ENCODE measurements at regions not wholly inside any gene's neighbourhood (a gene's known extent, or its start where the extent isn't known, plus 50 kb on each side); places are given as distances from the start of the nearest gene placed in this dataset.

DNA sequence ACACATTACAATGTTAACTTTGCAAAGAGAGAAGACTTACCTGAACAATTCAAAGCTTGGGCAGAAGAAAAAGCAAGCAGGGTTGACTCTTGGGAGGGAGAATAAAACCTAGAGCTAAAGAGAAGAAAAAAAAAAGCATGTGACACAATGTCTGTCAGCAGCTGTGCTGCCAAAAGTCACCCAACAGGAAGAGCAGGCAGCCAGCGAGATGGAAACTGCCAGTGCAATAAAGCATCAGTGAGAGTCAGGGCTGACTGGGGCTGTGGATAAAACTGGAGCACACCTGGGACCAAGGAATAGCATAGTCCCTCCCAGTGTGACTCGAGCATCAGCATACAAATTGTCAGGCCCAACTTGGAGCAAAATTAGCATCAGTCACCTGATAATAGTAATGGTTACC is 65.0 kb upstream of the SLC22A15 start:
- no TSS peak for BruUV-seq (replicated peaks)
- Histone ChIP-seq H3K4me1 (ENCODE audit: control insufficient read depth, insufficient read depth, low read length) (no peaks in the 10 kb centered on the region), H3K27me3 (replicated peaks in 1 of 2; ENCODE audit: control insufficient read depth in 2 of 2, insufficient read depth in 2 of 2, low read length in 1 of 2) (no peaks in the 10 kb centered on the region; a peak in 1 of 4 replicates), H3K4me2 (ENCODE audit: control insufficient read depth, insufficient read depth) (no peak overlapping the region), H3K4me3 (no peak overlapping the region), H3K9me3 (replicated peaks; ENCODE audit: control insufficient read depth, insufficient read depth, low read length) (no peaks in the 10 kb centered on the region), H3K9ac (ENCODE audit: control insufficient read depth, insufficient read depth, low read length) (no peak overlapping the region), H2AFZ (ENCODE audit: control insufficient read depth, low read depth, low read length) (no peak overlapping the region), H3K36me3 (ENCODE audit: control insufficient read depth in 2 of 2, insufficient read depth in 2 of 2, low read length in 1 of 2) (no peaks in the 10 kb centered on the region), H3K27ac (ENCODE audit: control insufficient read depth, insufficient read depth) (no peak overlapping the region), H3K79me2 (ENCODE audit: control insufficient read depth, insufficient read depth, low read length) (no peaks in the 10 kb centered on the region), H4K20me1 (ENCODE audit: control insufficient read depth, insufficient read depth) (no peaks in the 10 kb centered on the region)
- SMC1A ChIA-PET (ENCODE audit: uncharacterized antibody, unreplicated experiment) = no interaction called here
- ATAC-seq (no peak), DNase-seq (ENCODE audit: low read depth, low spot score) (no peak), FAIRE-seq (no peak)
- CTCF ChIA-PET = interaction anchor here (0.8 kb wide), 1 partner anchor 110 kb away, joined by 3 read pairs; no protein-coding TSS in a partner anchor
- 4% methylated on average over 2 of the region's 2 CpGs for WGBS (ENCODE audit: insufficient coverage, insufficient replicate concordance, low lambda C conversion rate, missing lambda C conversion rate)
- TF ChIP-seq NR2C2 (IDR thresholded peaks at IDR 0.05; ENCODE audit: borderline replicate concordance, control insufficient read depth, insufficient read length, low read depth) (no peak), BHLHE40 (IDR thresholded peaks at IDR 0.05; ENCODE audit: borderline replicate concordance in 1 of 2, low read depth in 2 of 2, low read length in 1 of 2) (no peak), SMAD5 (IDR thresholded peaks at IDR 0.05; ENCODE audit: low read depth) (no peak), JUND (IDR thresholded peaks at IDR 0.05; ENCODE audit: low read depth, low read length) (no peak), CHD1 (IDR thresholded peaks at IDR 0.05; ENCODE audit: low read depth, low read length) (no peak)
- TF ChIP-seq, protein P1, sequence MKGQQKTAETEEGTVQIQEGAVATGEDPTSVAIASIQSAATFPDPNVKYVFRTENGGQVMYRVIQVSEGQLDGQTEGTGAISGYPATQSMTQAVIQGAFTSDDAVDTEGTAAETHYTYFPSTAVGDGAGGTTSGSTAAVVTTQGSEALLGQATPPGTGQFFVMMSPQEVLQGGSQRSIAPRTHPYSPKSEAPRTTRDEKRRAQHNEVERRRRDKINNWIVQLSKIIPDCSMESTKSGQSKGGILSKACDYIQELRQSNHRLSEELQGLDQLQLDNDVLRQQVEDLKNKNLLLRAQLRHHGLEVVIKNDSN (IDR thresholded peaks at IDR 0.05; ENCODE audit: borderline replicate concordance, extremely low read length, insufficient read depth, low read depth, low read length) = no peak
- TF ChIP-seq, protein P2, sequence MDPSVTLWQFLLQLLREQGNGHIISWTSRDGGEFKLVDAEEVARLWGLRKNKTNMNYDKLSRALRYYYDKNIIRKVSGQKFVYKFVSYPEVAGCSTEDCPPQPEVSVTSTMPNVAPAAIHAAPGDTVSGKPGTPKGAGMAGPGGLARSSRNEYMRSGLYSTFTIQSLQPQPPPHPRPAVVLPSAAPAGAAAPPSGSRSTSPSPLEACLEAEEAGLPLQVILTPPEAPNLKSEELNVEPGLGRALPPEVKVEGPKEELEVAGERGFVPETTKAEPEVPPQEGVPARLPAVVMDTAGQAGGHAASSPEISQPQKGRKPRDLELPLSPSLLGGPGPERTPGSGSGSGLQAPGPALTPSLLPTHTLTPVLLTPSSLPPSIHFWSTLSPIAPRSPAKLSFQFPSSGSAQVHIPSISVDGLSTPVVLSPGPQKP (IDR thresholded peaks at IDR 0.05; ENCODE audit: low read depth, low read length) = no peak
- TF ChIP-seq, protein P3, sequence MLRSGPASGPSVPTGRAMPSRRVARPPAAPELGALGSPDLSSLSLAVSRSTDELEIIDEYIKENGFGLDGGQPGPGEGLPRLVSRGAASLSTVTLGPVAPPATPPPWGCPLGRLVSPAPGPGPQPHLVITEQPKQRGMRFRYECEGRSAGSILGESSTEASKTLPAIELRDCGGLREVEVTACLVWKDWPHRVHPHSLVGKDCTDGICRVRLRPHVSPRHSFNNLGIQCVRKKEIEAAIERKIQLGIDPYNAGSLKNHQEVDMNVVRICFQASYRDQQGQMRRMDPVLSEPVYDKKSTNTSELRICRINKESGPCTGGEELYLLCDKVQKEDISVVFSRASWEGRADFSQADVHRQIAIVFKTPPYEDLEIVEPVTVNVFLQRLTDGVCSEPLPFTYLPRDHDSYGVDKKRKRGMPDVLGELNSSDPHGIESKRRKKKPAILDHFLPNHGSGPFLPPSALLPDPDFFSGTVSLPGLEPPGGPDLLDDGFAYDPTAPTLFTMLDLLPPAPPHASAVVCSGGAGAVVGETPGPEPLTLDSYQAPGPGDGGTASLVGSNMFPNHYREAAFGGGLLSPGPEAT (IDR thresholded peaks at IDR 0.05; ENCODE audit: low read depth) = no peak
- in situ Hi-C loops (cut with MboI) = no loop called here
- RAD21 ChIA-PET (ENCODE audit: unreplicated experiment) = no interaction called here
- intact Hi-C loops (cut with micrococcal nuclease; ENCODE audit: unreplicated experiment) = no loop called here
- POLR2A ChIA-PET = no interaction called here
